Left lung (tissue), 4 donors: ENCODE measurements at regions not wholly inside any gene's neighbourhood (a gene's known extent, or its start where the extent isn't known, plus 50 kb on each side); places are given as distances from the start of the nearest gene placed in this dataset.

ENCODE experiments used
- ATAC-seq: fragments of 200-7000 bp; cut with Tn5 transposase; one replicate; pipeline ENCODE4 v1.9.1; 2020; ENCODE audit warnings: moderate library complexity
- DNase-seq, 4 donors: peaks; one replicate each; pipeline ENCODE4 v3.0.0-alpha.2; 2013 to 2020
- H3K27ac ChIP-seq, 2 donors: fragments of 200-600 bp; sonication (generic) in 1 of 2; one replicate each; pipeline versions ENCODE4 v1.5.0 to v1.8.0; 2020 to 2021
- H3K27me3 ChIP-seq, 2 donors: fragments of 200-600 bp; sonication (generic) in 1 of 2; one replicate each; pipeline versions ENCODE4 v1.5.0 to v1.8.0; 2020 to 2021
- H3K36me3 ChIP-seq, 2 donors: fragments of 200-600 bp; sonication (generic) in 1 of 2; one replicate each; pipeline versions ENCODE4 v1.5.0 to v1.8.0; 2020 to 2021
- H3K4me1 ChIP-seq, 2 donors: fragments of 200-600 bp; one replicate each; pipeline ENCODE4 v1.8.0; 2021
- H3K4me3 ChIP-seq, 2 donors: fragments of 200-600 bp; sonication (generic) in 1 of 2; one replicate each; pipeline versions ENCODE4 v1.5.0 to v1.8.0; 2020 to 2021; ENCODE audit warnings: mild to moderate bottlenecking in 1 of 2
- H3K9me3 ChIP-seq, 2 donors: fragments of 200-600 bp; sonication (generic) in 1 of 2; one replicate each; pipeline versions ENCODE4 v1.5.0 to v1.8.0; 2020 to 2021
- intact Hi-C, 2 donors: fragments of 100-400 bp; cut with DNase I; formaldehyde crosslinking; loops; one replicate each; pipeline versions ENCODE4 v1.11.2 to v1.14.2; 2022
- TF ChIP-seq, protein P1 (sequence below), 2 donors: fragments of 200-600 bp; sonication (generic) in 1 of 2; IDR thresholded peaks; one replicate each; pipeline versions ENCODE4 v1.5.0 to v1.8.0; 2021; ENCODE audit warnings: antibody characterized with exemption in 2 of 2
- donor health status: DM: no; HTN: yes; CAD: no.
- donor health status: DM: no; HTN: no; CAD: no.

DNA sequence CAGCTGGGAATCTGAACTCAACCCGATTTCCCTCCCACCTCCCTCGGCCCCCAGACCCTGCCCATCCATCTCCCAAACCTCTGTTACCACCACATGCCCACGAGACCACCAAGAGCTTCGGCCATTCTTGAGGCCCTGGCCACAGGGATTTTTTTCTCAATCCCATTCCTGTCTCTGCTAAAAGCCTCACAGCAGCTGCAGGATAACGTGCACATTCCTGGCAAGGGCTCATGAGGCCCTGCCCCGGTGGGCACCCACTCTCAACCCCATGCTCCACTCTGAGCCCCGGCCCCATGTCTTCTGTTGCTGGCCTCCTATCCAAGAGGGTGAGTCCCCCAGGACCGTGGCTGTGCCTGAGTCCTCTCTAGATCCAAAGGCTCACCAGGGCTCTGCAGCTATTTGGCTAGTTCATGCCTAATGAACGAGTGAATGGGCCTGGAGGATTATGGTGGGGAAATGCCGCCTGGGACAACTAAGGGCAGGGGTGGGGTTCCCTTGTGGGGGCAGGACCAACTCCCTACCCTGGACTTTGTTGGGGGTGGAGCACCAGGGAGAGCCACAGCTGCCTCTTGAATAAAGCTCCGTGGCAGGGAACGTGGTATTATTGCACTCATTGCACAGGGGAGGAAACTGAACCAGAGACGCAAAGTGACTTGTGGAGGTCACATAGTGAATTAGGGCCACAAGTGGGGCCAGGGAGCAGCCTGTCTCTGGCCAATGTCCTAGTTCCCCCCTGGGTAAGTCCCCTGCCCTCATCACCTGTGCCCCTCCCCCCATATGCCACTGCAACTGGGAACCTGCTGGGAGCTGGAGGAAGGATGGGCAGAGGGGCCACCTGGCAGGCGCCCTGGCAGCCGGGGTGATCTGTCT is 113.8 kb upstream of the SMURF2 start:
- Histone ChIP-seq H3K9me3 (no peaks in the 10 kb centered on the region), H3K27ac (peak overlapping the region in 1 of 2 donors; percentile 79), H3K4me3 (no peak overlapping the region), H3K27me3 (peaks cover 0 to 31% of the 10 kb centered on the region in 2 donors), H3K36me3 (peaks cover 0 to 20% of the 10 kb centered on the region in 2 donors), H3K4me1 (peaks cover 33 to 81% of the 10 kb centered on the region in 2 donors)
- no peak for ATAC-seq
- no peak for DNase-seq
- TF ChIP-seq, protein P1, sequence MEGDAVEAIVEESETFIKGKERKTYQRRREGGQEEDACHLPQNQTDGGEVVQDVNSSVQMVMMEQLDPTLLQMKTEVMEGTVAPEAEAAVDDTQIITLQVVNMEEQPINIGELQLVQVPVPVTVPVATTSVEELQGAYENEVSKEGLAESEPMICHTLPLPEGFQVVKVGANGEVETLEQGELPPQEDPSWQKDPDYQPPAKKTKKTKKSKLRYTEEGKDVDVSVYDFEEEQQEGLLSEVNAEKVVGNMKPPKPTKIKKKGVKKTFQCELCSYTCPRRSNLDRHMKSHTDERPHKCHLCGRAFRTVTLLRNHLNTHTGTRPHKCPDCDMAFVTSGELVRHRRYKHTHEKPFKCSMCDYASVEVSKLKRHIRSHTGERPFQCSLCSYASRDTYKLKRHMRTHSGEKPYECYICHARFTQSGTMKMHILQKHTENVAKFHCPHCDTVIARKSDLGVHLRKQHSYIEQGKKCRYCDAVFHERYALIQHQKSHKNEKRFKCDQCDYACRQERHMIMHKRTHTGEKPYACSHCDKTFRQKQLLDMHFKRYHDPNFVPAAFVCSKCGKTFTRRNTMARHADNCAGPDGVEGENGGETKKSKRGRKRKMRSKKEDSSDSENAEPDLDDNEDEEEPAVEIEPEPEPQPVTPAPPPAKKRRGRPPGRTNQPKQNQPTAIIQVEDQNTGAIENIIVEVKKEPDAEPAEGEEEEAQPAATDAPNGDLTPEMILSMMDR (IDR thresholded peaks at IDR 0.05) = no peak
- intact Hi-C loops = no loop called here

- Histone ChIP-seq H3K9me3 (no peaks in the 10 kb centered on the region), H3K36me3 (peaks cover 0 to 28% of the 10 kb centered on the region in 2 donors), H3K27ac (peak overlapping the region in 1 of 2 donors; percentile 48), H3K4me1 (peaks cover 24 to 72% of the 10 kb centered on the region in 2 donors), H3K4me3 (no peak overlapping the region), H3K27me3 (peaks cover 0 to 22% of the 10 kb centered on the region in 2 donors)
- DNase-seq = no peak
- no peak for ATAC-seq
- TF ChIP-seq, protein P1 (IDR thresholded peaks at IDR 0.05) = no peak
- intact Hi-C loops = no loop called here
Observed at GRCh38 chr17:64774888-64775540, 112.9 kb upstream of the SMURF2 start.

DNA sequence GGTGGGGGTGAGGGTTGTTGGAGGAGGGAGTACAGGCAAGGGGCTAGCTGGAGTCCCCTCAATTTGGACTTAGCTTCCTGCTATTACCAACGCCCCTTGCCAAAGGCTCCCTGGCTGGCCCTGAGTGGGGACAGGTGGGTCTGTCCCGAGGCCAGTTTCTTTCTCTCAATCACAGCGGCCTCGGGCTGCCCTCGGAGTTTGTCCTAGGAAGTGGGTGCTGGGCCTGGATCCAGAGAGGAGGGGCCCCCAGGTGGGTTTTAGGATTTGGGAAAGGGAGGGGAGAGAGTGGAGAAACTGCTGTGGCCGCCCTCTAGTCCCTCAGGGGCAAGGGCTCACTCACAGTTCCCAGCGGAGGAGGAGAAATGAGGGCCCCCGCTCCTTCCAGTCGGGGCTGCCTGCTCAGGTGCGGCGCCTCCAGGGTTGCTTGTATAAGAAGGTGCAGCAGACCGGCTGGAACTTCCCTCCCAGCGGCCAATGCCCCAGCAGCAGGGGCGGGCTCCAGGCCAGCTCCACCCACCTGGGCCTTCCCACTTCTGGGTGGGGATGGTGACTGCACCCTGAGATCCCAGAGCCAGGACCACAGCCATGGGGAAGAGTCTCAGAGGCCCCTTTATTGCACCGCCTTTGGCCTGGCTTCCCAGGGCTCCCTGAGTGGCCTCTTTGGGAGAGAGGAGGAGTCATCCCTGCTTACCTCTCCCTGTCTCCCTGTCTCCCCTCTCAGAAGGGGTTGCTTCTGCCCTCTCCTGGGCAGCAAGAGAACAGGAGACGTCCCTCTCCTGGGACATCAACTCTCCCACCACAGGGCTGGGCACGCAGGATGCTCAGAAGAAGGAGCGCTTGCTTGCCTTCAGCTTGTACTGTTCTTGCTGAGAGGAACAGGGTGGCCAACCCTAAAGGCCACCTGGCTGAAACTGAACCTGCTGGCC is 112.0 kb upstream of the SMURF2 start:
- intact Hi-C loops = no loop called here
- H3K36me3 ChIP-seq = peaks cover 0 to 35% of the 10 kb centered on the region in 2 donors
- peak; percentile 77 for ATAC-seq
- no peaks in the 10 kb centered on the region for H3K9me3 ChIP-seq
- TF ChIP-seq, protein P1 (IDR thresholded peaks at IDR 0.05) = peak in 1 of 2 donors; percentile 25
- peaks cover 0 to 13% of the 10 kb centered on the region in 2 donors for H3K27me3 ChIP-seq
- H3K4me1 ChIP-seq = peaks cover 19 to 63% of the 10 kb centered on the region in 2 donors
- peak in 3 of 4 donors; percentile 42 to 90 (median 77) for DNase-seq
- H3K4me3 ChIP-seq = peak overlapping the region; percentile 3 to 26
- peak overlapping the region in 1 of 2 donors; percentile 48 for H3K27ac ChIP-seq

DNA sequence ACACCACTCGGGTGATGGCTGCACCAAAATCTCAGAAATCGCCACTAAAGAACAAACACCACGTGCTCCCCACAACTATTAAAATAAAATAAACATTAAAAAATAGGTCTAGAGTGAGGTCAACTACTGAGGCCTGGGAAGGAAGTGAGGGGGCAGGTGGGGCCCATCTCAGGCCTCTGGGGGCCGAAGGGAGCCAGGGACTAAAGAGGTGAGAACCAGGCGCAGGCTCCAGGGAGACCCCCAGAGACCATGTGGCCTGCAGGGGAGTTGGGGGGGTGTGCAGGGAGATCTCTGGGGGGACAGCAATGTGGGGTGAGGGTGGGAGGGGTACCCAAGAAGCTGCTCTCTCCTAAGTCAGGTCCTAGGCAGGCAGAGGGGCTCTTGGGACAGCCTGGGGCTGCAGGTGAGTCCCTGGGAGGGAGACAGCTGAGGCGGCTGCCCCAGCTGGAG is 111.3 kb upstream of the SMURF2 start:
- TF ChIP-seq, protein P1 (IDR thresholded peaks at IDR 0.05) = no peak
- H3K4me1 ChIP-seq = peaks cover 14 to 56% of the 10 kb centered on the region in 2 donors
- ATAC-seq = no peak

More for the DNA sequence above, 111.3 kb upstream of the SMURF2 start:
- no peak for DNase-seq
- intact Hi-C loops = no loop called here
- peaks cover 0 to 6% of the 10 kb centered on the region in 2 donors for H3K27me3 ChIP-seq
- H3K4me3 ChIP-seq = peak overlapping the region; percentile 3 to 26
- no peaks in the 10 kb centered on the region for H3K9me3 ChIP-seq
- H3K27ac ChIP-seq = peak overlapping the region in 1 of 2 donors; percentile 48
- peaks cover 0 to 31% of the 10 kb centered on the region in 2 donors for H3K36me3 ChIP-seq
